SK-N-SH (cell line): ENCODE measurements at regions not wholly inside any gene's neighbourhood (a gene's known extent, or its start where the extent isn't known, plus 50 kb on each side); places are given as distances from the start of the nearest gene placed in this dataset.

Experiments
- CTCF ChIA-PET: fragments of 300-600, 350-600 bp; formaldehyde crosslinking; extraction: SDS; loops from one replicate; lab custom pipeline; 2021; lab: Yijun Ruan, JAX
- POLR2A ChIA-PET: fragments of 350-600 bp; sonication (Branson Sonifier 250); formaldehyde crosslinking; extraction: SDS; loops from one replicate; lab custom pipeline; 2020; ENCODE audit warnings: antibody characterized with exemption, inconsistent platforms; lab: Yijun Ruan, JAX
- DNase-seq: peaks from one replicate; pipeline ENCODE4 v3.0.0; 2012
- H2AFZ ChIP-seq: fragments of 200-600 bp; sonication (generic); 2 replicates; pipeline ENCODE4 v1.8.1; 2016; ENCODE audit warnings: antibody characterized with exemption, mild to moderate bottlenecking, low read depth
- H3F3A ChIP-seq: fragments of 200-600 bp; sonication (generic); replicated peaks from 2 replicates; pipeline ENCODE3; 2016; ENCODE audit warnings: antibody characterized with exemption, mild to moderate bottlenecking; ENCODE audit not compliant: insufficient read depth
- H3K27ac ChIP-seq, 2 experiments: fragments of 200-500 bp in 1 of 2; fragments of 200-600 bp in 1 of 2; sonication (Bioruptor generic) in 1 of 2; sonication (generic), shearing (Covaris generic) in 1 of 2; 2 replicates each; pipeline versions ENCODE4 v1.5.1 to v1.6.1; 2014 to 2016; ENCODE audit warnings: low read depth in 2 of 2, inconsistent platforms in 1 of 2, low read length in 1 of 2, mild to moderate bottlenecking in 1 of 2, mixed read lengths in 1 of 2
- H3K27me3 ChIP-seq: fragments of 200-600 bp; sonication (generic), shearing (Covaris generic); 2 replicates; pipeline ENCODE4 v1.6.1; 2016; ENCODE audit warnings: mixed run types; ENCODE audit not compliant: insufficient read depth
- H3K36me3 ChIP-seq, 2 experiments: fragments of 200-500 bp in 1 of 2; fragments of 200-600 bp in 1 of 2; sonication (Bioruptor generic) in 1 of 2; sonication (generic) in 1 of 2; replicated peaks in 1 of 2; 2 replicates each; pipeline versions ENCODE3 to v1.5.1; 2014 to 2016; ENCODE audit warnings: low read length in 1 of 2, mild to moderate bottlenecking in 1 of 2; ENCODE audit not compliant: insufficient read depth in 2 of 2, control insufficient read depth in 1 of 2
- H3K4me1 ChIP-seq, 2 experiments: fragments of 200-500 bp in 1 of 2; fragments of 200-600 bp in 1 of 2; sonication (Bioruptor generic) in 1 of 2; sonication (generic), shearing (Covaris generic) in 1 of 2; 2 replicates each; pipeline versions ENCODE4 v1.5.1 to v1.6.1; 2014 to 2016; ENCODE audit warnings: low read depth in 1 of 2, low read length in 1 of 2, mixed run types in 1 of 2; ENCODE audit not compliant: insufficient read depth in 2 of 2, control insufficient read depth in 1 of 2
- H3K4me2 ChIP-seq: fragments of 200-600 bp; sonication (generic), shearing (Covaris generic); 2 replicates; pipeline ENCODE4 v1.6.1; 2017; ENCODE audit warnings: mixed run types
- H3K4me3 ChIP-seq, 2 experiments: fragments of 200-500 bp in 1 of 2; fragments of 200-600 bp in 1 of 2; sonication (Bioruptor generic) in 1 of 2; sonication (generic), shearing (Covaris generic) in 1 of 2; 2 replicates each; pipeline versions ENCODE4 v1.5.1 to v1.8.1; 2014 to 2016; ENCODE audit warnings: low read depth in 2 of 2, inconsistent platforms in 1 of 2, low read length in 1 of 2, mild to moderate bottlenecking in 1 of 2, mixed read lengths in 1 of 2, moderate library complexity in 1 of 2
- H3K79me2 ChIP-seq: fragments of 200-600 bp; sonication (generic); 2 replicates; pipeline ENCODE4 v1.8.1; 2017; ENCODE audit warnings: mild to moderate bottlenecking; ENCODE audit not compliant: insufficient read depth
- H3K9ac ChIP-seq: fragments of 200-600 bp; sonication (generic); 2 replicates; pipeline ENCODE4 v1.6.1; 2017; ENCODE audit warnings: mixed run types
- H3K9me2 ChIP-seq: fragments of 200-600 bp; sonication (generic); 2 replicates; pipeline ENCODE4 v1.6.1; 2017; ENCODE audit warnings: mixed run types
- H3K9me3 ChIP-seq: fragments of 200-600 bp; sonication (generic); 2 replicates; pipeline ENCODE4 v1.6.1; 2017; ENCODE audit warnings: mixed run types, mild to moderate bottlenecking, moderate library complexity
- H4K20me1 ChIP-seq: fragments of 200-600 bp; sonication (generic); 2 replicates; pipeline ENCODE4 v1.6.1; 2017; ENCODE audit warnings: mild to moderate bottlenecking, mixed run types; ENCODE audit not compliant: insufficient read depth
- ELF1 ChIP-seq: IDR thresholded peaks from 2 replicates; pipeline ENCODE4 v1.4.0; 2012
- EP300 ChIP-seq, 2 experiments: IDR thresholded peaks; 2 replicates each; pipeline versions ENCODE4 v1.4.0 to v1.6.1; 2012; ENCODE audit warnings: borderline replicate concordance in 1 of 2, low read depth in 1 of 2, low read length in 1 of 2
- FOSL2 ChIP-seq: IDR thresholded peaks from 2 replicates; pipeline ENCODE4 v1.4.0; 2012; ENCODE audit warnings: low read depth, mild to moderate bottlenecking, moderate library complexity, borderline replicate concordance
- FOXJ3 ChIP-seq: sonication (generic); formaldehyde crosslinking; IDR thresholded peaks from 2 replicates; pipeline ENCODE4 v1.5.1; 2020; ENCODE audit warnings: mild to moderate bottlenecking, missing genetic modification reagents
- JUND ChIP-seq: IDR thresholded peaks from 2 replicates; pipeline ENCODE4 v1.4.0; 2012
- MXI1 ChIP-seq: IDR thresholded peaks from 2 replicates; pipeline ENCODE4 v1.6.1; 2012; ENCODE audit warnings: mild to moderate bottlenecking, low read depth, low read length, improper control_type of control experiment
- POLR2AphosphoS5 ChIP-seq: IDR thresholded peaks from 2 replicates; pipeline ENCODE4 v1.6.1; 2012; ENCODE audit warnings: low read depth, low read length
- RCOR1 ChIP-seq: fragments of 150-350 bp; IDR thresholded peaks from 2 replicates; pipeline ENCODE4 v1.6.1; 2017; ENCODE audit warnings: antibody characterized with exemption, low read length
- TAF1 ChIP-seq: IDR thresholded peaks from 2 replicates; pipeline ENCODE4 v1.6.1; 2012; ENCODE audit warnings: low read depth, mild to moderate bottlenecking, low read length, moderate library complexity, borderline replicate concordance
- WGBS: methylation state at CpG from one replicate; pipeline ENCODE4 v1.1.6; 2017; ENCODE audit warnings: low lambda C conversion rate; 5-methylcytosine and 5-hydroxymethylcytosine counted together
- TF ChIP-seq, protein P1 (sequence below): IDR thresholded peaks from 2 replicates; pipeline ENCODE4 v1.4.0; 2012; ENCODE audit warnings: low read depth, borderline replicate concordance
- TF ChIP-seq, protein P2 (sequence below): IDR thresholded peaks from 2 replicates; pipeline ENCODE4 v1.4.0; 2012; ENCODE audit warnings: low read depth
- TF ChIP-seq, protein P3 (sequence below): fragments of 150-350 bp; IDR thresholded peaks from 2 replicates; pipeline ENCODE4 v1.6.1; 2017; ENCODE audit warnings: antibody characterized with exemption, low read length, low read depth, borderline replicate concordance
- TF ChIP-seq, protein P4 (sequence below): IDR thresholded peaks from 2 replicates; pipeline ENCODE4 v1.4.0; 2012; ENCODE audit warnings: low read depth, borderline replicate concordance

DNA sequence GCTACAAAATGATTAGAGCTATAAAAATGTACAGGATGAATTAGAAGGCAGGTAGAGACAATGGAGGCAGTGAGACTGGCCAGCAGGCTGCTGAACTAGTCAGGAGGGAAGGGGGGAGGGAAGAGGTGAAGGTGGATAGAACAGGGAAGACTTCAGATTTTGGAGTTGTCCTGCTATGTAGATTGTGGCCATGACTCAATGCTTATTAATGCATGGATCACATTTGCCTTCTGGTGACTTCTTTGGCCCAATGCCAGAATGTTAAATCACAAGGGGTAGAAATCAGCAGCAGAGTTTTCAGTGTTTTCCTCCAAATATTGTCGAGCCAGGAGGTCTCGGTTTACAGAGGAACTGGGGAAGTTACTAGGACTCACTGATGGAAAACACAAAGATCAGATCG is 346.6 kb downstream of the AASDHPPT start (continued):
- TF ChIP-seq, protein P1, sequence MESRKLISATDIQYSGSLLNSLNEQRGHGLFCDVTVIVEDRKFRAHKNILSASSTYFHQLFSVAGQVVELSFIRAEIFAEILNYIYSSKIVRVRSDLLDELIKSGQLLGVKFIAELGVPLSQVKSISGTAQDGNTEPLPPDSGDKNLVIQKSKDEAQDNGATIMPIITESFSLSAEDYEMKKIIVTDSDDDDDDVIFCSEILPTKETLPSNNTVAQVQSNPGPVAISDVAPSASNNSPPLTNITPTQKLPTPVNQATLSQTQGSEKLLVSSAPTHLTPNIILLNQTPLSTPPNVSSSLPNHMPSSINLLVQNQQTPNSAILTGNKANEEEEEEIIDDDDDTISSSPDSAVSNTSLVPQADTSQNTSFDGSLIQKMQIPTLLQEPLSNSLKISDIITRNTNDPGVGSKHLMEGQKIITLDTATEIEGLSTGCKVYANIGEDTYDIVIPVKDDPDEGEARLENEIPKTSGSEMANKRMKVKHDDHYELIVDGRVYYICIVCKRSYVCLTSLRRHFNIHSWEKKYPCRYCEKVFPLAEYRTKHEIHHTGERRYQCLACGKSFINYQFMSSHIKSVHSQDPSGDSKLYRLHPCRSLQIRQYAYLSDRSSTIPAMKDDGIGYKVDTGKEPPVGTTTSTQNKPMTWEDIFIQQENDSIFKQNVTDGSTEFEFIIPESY: no peak; the same call in 1 of the 2 replicates
- TF ChIP-seq TAF1 (peak; percentile 39; the same call in 1 of the 2 replicates), MXI1 (no peak), JUND (peak; percentile 88), RCOR1 (no peak), FOXJ3 (no peak)
- TF ChIP-seq, protein P2, sequence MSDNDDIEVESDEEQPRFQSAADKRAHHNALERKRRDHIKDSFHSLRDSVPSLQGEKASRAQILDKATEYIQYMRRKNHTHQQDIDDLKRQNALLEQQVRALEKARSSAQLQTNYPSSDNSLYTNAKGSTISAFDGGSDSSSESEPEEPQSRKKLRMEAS: peak; percentile 40; the same call in 1 of the 2 replicates

DNA sequence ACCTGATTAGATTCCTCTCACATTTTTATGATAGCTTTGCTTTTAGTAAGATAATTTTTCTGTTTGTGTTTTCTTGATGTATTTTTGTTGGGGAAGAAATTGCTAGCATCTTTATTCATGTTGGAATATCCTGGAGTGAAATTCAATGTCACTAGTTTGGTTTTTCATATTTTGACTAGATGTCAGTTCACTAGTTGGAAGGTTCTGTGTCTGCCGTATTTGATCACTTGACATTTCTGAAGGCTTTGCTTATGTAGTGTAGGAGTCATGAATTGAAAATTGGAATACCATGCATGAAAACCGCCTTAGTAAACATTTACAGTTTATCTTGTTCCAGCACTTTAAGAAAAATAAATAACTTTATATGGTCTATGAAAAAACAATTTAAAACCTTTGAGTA is 348.4 kb downstream of the AASDHPPT start:
- H3K27ac ChIP-seq: no peak overlapping the region
- no peak overlapping the region for H3K9ac ChIP-seq
- no peaks in the 10 kb centered on the region for H4K20me1 ChIP-seq
- H3K4me1 ChIP-seq: peaks cover 0 to 10% of the 10 kb centered on the region in 2 experiments; a peak in 1 of 4 replicates
- H3K27me3 ChIP-seq: no peaks in the 10 kb centered on the region
- H3F3A ChIP-seq: peaks cover 13% of the 10 kb centered on the region
- no peak overlapping the region for H2AFZ ChIP-seq
- H3K4me3 ChIP-seq: no peak overlapping the region
- H3K36me3 ChIP-seq: no peaks in the 10 kb centered on the region
- ChIA-PET POLR2A (no interaction called here), CTCF (no interaction called here)
- H3K9me2 ChIP-seq: no peaks in the 10 kb centered on the region
- DNase-seq: no peak
- TF ChIP-seq FOSL2 (no peak), ELF1 (no peak), EP300 (IDR thresholded peaks at IDR 0.05; ENCODE audit: borderline replicate concordance in 1 of 2, low read depth in 1 of 2, low read length in 1 of 2) (no peak), TAF1 (no peak), POLR2AphosphoS5 (no peak), FOXJ3 (no peak)
- TF ChIP-seq, protein P3, sequence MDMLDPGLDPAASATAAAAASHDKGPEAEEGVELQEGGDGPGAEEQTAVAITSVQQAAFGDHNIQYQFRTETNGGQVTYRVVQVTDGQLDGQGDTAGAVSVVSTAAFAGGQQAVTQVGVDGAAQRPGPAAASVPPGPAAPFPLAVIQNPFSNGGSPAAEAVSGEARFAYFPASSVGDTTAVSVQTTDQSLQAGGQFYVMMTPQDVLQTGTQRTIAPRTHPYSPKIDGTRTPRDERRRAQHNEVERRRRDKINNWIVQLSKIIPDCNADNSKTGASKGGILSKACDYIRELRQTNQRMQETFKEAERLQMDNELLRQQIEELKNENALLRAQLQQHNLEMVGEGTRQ: no peak
- TF ChIP-seq, protein P4, sequence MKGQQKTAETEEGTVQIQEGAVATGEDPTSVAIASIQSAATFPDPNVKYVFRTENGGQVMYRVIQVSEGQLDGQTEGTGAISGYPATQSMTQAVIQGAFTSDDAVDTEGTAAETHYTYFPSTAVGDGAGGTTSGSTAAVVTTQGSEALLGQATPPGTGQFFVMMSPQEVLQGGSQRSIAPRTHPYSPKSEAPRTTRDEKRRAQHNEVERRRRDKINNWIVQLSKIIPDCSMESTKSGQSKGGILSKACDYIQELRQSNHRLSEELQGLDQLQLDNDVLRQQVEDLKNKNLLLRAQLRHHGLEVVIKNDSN: no peak
- TF ChIP-seq, all 33 proteins: peak for 0
- Histone ChIP-seq H3K79me2 (no peaks in the 10 kb centered on the region), H3K4me2 (no peak overlapping the region), H3K9me3 (no peaks in the 10 kb centered on the region)
- WGBS: 78% methylated on average over 2 of the region's 2 CpGs
